ENCODE measurements at regions not wholly inside any gene's neighbourhood (a gene's known extent, or its start where the extent isn't known, plus 50 kb on each side); places are given as distances from the start of the nearest gene placed in this dataset.

DNA sequence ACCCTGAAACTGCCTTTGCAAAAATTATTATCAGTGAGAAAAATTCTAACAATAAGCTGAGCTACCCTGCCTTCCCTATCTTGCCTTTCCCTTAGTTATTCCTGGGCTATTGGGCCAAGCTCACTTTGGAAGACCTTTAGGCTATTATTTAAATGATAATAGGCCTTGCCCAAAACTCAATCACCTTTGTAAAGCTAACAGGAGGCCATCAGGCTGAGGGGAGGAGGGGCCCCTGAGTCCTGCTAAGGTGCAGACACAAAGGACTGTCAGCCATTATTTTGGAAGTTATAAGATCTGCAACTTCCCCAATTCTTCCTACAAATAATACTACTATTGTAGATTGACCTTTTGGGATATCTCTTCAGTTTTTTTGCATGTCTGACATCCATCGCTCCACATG is 278.8 kb upstream of the DIAPH2 start:
- peaks cover 22% of the 10 kb centered on the region for H3F3A ChIP-seq (ENCODE audit: insufficient read depth, low read depth)
- peak overlapping the region; percentile 71; the same call in 1 of the 2 replicates for H3K4me2 ChIP-seq
- ChIA-PET POLR2A (ENCODE audit: unreplicated experiment) (no interaction called here), CTCF (no interaction called here)
- H3K79me2 ChIP-seq (ENCODE audit: low read depth) = no peaks in the 10 kb centered on the region
- no peaks in the 10 kb centered on the region for H4K20me1 ChIP-seq (ENCODE audit: insufficient read depth)
- H3K4me3 ChIP-seq = no peak overlapping the region
- peak overlapping the region; percentile 84; the same call in 1 of the 2 replicates for H3K27ac ChIP-seq
- H3K27me3 ChIP-seq (ENCODE audit: insufficient read depth, low read depth) = no peaks in the 10 kb centered on the region
- intact Hi-C loops (cut with micrococcal nuclease; ENCODE audit: unreplicated experiment) = loop anchor here (10.0 kb wide), 1 partner anchor 279 kb away; the partner anchor contains the start of gene DIAPH2
- no peak overlapping the region for H2AFZ ChIP-seq
- BruUV-seq (replicated peaks) = no TSS peak
- H3K9me2 ChIP-seq (ENCODE audit: insufficient read depth) = no peaks in the 10 kb centered on the region
- no peaks in the 10 kb centered on the region for H3K9me3 ChIP-seq (ENCODE audit: insufficient read depth, low read depth)
- no peak for DNase-seq
- no peak for TF ChIP-seq EZH2 (IDR thresholded peaks at IDR 0.05; ENCODE audit: low read depth)
- TF ChIP-seq, protein P1, sequence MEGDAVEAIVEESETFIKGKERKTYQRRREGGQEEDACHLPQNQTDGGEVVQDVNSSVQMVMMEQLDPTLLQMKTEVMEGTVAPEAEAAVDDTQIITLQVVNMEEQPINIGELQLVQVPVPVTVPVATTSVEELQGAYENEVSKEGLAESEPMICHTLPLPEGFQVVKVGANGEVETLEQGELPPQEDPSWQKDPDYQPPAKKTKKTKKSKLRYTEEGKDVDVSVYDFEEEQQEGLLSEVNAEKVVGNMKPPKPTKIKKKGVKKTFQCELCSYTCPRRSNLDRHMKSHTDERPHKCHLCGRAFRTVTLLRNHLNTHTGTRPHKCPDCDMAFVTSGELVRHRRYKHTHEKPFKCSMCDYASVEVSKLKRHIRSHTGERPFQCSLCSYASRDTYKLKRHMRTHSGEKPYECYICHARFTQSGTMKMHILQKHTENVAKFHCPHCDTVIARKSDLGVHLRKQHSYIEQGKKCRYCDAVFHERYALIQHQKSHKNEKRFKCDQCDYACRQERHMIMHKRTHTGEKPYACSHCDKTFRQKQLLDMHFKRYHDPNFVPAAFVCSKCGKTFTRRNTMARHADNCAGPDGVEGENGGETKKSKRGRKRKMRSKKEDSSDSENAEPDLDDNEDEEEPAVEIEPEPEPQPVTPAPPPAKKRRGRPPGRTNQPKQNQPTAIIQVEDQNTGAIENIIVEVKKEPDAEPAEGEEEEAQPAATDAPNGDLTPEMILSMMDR (conservative IDR thresholded peaks at IDR 0.05) = no peak
- H3K4me1 ChIP-seq (replicated peaks; ENCODE audit: insufficient read depth) = peaks cover 36% of the 10 kb centered on the region
- H3K36me3 ChIP-seq (ENCODE audit: low read depth) = no peaks in the 10 kb centered on the region

DNA sequence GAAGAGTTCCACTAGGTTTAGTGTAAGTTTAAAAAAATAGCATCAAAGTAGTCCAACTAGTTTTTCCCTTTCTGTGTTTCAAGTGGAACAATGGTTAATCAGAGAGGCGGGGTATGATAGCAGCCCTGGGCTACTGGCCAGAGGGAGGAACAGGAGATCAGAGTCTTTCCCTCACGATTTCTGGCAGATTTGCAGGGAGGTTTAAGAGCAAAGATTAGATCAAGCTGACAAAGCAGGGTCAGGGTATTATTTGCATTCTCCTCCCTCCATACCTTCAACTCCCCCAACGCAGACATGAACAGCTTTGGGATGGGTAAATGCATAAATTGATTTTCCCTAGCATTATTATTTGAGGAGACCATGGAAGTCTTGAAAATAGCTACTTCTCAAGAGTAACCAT is 277.6 kb upstream of the DIAPH2 start:
- Histone ChIP-seq H3K36me3 (ENCODE audit: low read depth) (no peaks in the 10 kb centered on the region), H3K27me3 (ENCODE audit: insufficient read depth, low read depth) (no peaks in the 10 kb centered on the region), H3F3A (ENCODE audit: insufficient read depth, low read depth) (peaks cover 22% of the 10 kb centered on the region), H3K9me3 (ENCODE audit: insufficient read depth, low read depth) (no peaks in the 10 kb centered on the region), H2AFZ (no peak overlapping the region), H3K79me2 (ENCODE audit: low read depth) (no peaks in the 10 kb centered on the region), H3K4me1 (replicated peaks; ENCODE audit: insufficient read depth) (peaks cover 36% of the 10 kb centered on the region), H4K20me1 (ENCODE audit: insufficient read depth) (no peaks in the 10 kb centered on the region), H3K4me2 (peak overlapping the region; percentile 71), H3K9me2 (ENCODE audit: insufficient read depth) (no peaks in the 10 kb centered on the region), H3K27ac (peak overlapping the region; percentile 84), H3K4me3 (peak overlapping the region; percentile 38; the same call in 1 of the 2 replicates)
- POLR2A ChIA-PET (ENCODE audit: unreplicated experiment) = interaction anchor here (0.7 kb wide), 1 partner anchor 13 kb away, joined by 8 read pairs; no protein-coding TSS in a partner anchor
- peak; percentile 63 to 82 for DNase-seq
- BruUV-seq (replicated peaks) = no TSS peak
- no peak for TF ChIP-seq EZH2 (IDR thresholded peaks at IDR 0.05; ENCODE audit: low read depth)
- TF ChIP-seq, protein P1 (conservative IDR thresholded peaks at IDR 0.05) = no peak
- CTCF ChIA-PET = no interaction called here
- intact Hi-C loops (cut with micrococcal nuclease; ENCODE audit: unreplicated experiment) = loop anchor here (1.0 to 10.0 kb wide), 2 partner anchors 131 to 278 kb away; partner anchors contain the start of gene DIAPH2

DNA sequence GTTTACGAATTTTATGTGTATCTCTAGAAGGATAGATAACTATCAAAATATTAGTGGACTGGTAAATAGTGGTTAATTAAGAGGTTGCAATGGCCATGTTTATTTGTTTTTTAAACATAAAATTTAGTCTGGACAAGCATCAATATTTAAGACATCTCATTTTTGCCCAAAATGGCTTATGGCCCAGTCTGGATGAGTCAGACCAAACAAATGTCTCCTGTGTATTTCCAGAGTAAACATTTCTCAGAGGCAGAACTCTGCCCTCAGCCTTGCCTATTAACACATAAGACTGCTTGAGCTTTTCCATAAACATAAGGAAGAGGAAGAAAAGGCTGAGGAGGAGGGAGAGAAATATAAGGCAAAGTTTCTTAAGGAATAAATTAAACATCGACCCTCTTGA is 277.1 kb upstream of the DIAPH2 start:
- no TSS peak for BruUV-seq (replicated peaks)
- peak overlapping the region; percentile 84 for H3K27ac ChIP-seq
- peaks cover 36% of the 10 kb centered on the region for H3K4me1 ChIP-seq (replicated peaks; ENCODE audit: insufficient read depth)
- H4K20me1 ChIP-seq (ENCODE audit: insufficient read depth) = no peaks in the 10 kb centered on the region
- peak overlapping the region; percentile 36; the same call in 1 of the 2 replicates for H2AFZ ChIP-seq
- peak overlapping the region; percentile 38; the same call in 1 of the 2 replicates for H3K4me3 ChIP-seq
- no peaks in the 10 kb centered on the region for H3K27me3 ChIP-seq (ENCODE audit: insufficient read depth, low read depth)
- ChIA-PET CTCF (no interaction called here), POLR2A (ENCODE audit: unreplicated experiment) (interaction anchor here (0.7 kb wide), 1 partner anchor 12 kb away, joined by 8 read pairs; no protein-coding TSS in a partner anchor)
- no peak for TF ChIP-seq EZH2 (IDR thresholded peaks at IDR 0.05; ENCODE audit: low read depth)
- TF ChIP-seq, protein P1 (conservative IDR thresholded peaks at IDR 0.05) = no peak
- no peaks in the 10 kb centered on the region for H3K36me3 ChIP-seq (ENCODE audit: low read depth)
- no peaks in the 10 kb centered on the region for H3K79me2 ChIP-seq (ENCODE audit: low read depth)
- intact Hi-C loops (cut with micrococcal nuclease; ENCODE audit: unreplicated experiment) = loop anchor here (1.0 to 10.0 kb wide), 2 partner anchors 131 to 277 kb away; partner anchors contain the start of gene DIAPH2
- H3K9me2 ChIP-seq (ENCODE audit: insufficient read depth) = no peaks in the 10 kb centered on the region
- H3K9me3 ChIP-seq (ENCODE audit: insufficient read depth, low read depth) = no peaks in the 10 kb centered on the region
- peak overlapping the region; percentile 71 for H3K4me2 ChIP-seq
- H3F3A ChIP-seq (ENCODE audit: insufficient read depth, low read depth) = peaks cover 22% of the 10 kb centered on the region
- DNase-seq = peak; percentile 9 to 85

All from PC-9 (cell line).